Cerebellar cortex (tissue), 1 donor: ENCODE measurements at regions not wholly inside any gene's neighbourhood (a gene's known extent, or its start where the extent isn't known, plus 50 kb on each side); places are given as distances from the start of the nearest gene placed in this dataset.

ENCODE experiments used
- DNase-seq: peaks from one replicate; pipeline ENCODE4 v3.0.0-alpha.2; 2015; ENCODE audit warnings: low spot score

DNA sequence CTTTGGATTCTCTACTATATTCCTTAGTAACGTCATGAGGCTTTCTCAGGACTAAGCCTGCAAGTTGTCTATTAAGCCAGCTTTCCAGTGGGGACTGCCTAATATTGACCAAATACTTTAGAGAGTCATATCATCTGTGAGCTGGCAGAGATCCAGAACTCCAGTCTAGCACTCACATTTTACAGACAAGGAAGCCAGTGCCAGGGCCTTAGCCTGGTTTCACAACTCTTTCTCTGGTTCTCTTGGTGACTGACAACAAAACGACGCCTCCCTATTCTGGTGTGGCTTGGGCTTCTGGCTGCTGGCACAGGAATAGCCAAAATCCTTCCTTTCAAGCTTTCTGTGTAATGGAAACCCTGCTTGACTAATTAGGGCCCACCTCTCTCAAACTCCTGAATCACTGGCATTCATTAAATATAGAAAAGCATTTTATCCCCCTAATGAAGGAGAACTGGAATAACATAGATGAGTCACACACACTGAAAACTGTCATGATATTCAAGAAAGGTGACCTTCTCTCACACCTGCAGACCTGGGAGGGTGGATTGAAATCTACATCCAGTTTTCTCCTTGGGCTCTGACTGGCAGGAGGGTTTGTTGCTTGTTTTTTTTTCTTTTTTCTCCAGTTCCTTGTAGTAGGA is 75.2 kb upstream of the UBL3 start:
- DNase-seq: no peak

DNA sequence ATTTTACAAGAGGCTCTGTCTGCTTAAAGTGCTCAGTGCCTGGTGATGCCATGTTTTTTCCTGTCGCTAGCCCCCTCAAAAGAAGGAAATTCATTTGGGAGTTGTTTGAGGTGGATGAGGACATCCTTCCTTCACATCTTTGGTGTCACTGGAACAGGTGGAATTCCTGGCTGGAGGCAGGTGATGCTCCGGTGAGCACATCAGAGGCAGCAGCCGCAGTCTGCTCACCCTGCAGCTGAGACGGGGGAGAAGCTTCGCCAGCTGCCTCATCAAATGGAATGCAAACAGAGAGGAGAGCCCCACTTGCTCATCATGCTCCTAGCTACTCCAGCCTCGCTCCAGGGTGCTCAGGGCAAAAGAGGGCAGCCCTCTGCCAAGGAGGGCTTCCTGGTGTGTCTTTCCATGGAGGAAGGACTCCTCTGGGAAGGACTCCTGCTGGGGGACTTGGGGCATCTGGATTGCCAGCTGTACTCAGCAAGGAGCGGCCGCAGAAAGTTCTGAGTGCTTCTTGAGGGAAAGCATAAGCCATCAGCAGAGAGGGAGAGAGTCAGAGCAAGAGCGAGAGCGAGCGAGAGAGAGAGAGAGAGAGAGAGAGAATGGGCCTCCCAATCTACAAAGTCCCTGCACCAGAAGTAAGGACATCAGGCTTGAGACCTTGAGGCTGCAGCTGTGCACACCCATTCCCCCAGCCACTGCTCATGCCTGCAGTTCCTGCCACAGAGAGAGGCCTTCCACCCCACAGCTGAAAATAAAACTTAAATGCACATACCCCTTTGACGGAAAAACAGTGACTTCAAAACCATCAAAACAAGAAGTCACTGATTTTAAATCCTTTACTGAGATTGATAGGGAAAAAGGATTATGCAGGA is 74.3 kb upstream of the UBL3 start:
- no peak for DNase-seq

GRCh38 chr13:29923554-29924481 is 73.4 kb upstream of the UBL3 start:
- DNase-seq: peak; percentile 30

DNA sequence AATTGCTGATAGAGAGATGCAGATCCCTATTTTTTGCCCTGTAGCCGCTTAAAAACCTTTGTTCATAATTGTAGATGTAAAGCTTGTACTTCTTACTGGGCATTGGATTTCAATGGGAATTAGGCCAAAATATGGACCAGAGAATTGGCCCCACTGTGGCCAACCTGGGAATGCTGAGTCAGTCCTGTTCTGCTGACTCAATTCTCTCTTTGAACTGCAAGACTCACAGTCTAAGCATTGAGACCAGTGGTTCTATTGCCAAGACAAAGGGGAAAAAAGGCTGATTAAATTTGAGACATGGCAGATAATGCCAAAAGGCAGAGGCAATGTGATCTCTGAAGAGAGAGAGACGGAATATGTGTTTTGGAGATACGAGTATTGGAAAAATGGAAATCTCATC is 72.5 kb upstream of the UBL3 start:
- DNase-seq: no peak

DNA sequence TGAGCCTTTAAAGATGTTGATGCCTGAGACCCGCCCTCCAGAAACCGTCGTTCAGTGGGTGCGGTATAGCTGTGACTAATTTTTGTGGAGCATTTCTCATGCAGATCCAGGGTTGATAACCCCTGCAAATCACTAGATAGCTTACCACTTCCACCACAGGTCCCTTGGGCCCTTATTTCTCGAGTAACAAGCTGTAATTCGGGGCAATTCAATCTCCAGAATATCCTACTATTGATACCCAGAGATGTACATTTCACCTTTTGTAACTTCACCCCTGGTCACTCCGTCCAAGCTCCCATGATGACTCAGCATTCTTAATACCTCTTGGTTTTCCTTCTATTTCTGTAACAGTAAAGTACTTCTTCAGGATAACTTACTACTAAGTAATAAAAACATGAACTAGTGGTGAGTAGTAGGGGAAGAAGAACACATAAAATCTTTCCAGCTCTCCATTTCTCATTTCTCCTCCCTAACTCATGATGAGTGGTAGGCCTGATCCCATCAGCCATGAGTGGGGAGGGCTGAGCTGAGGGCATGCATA is 71.9 kb upstream of the UBL3 start:
- no peak for DNase-seq

DNA sequence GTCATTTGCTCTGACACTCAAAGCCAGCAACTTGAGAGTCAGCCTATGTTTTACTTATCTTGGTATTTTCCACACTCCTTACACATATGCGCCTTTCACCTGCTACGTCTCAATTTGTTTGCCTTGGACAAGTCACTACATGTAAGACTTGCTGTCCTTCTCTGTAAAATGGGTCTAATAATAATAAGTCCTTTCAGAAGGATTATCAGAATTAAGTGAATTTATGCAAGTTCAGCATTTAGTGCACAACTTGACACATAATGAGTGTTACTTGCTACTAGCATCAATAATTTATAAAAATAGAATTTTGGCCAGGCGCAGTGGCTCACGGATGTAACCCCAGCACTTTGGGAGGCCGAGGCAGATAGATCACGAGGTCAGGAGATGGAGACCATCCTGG is 71.1 kb upstream of the UBL3 start:
- DNase-seq: no peak

- no peak for DNase-seq
These were observed 69.7 kb upstream of the UBL3 start for GRCh38 chr13:29920025-29920643.

GRCh38 chr13:29918845-29919244 is 68.4 kb upstream of the UBL3 start:
- DNase-seq: no peak

DNA sequence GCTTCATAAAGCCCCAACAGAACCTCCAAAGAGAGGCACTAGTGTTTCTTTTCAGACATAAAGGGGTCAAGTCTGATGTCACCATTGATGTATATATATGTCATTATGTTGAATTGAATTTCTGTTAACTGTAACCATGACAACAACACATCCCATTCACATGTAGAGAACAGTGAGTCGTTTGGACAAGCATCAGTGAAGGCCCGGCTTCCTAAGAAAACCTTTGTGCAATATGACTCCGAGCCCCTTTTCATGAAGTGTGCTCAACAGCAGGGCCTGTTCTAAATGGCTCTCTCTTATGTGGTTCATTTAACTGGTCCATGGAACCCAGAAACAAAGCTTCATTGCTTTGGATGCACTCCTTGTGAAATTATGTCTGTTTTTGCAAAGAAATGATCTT is 67.2 kb upstream of the UBL3 start:
- no peak for DNase-seq

DNA sequence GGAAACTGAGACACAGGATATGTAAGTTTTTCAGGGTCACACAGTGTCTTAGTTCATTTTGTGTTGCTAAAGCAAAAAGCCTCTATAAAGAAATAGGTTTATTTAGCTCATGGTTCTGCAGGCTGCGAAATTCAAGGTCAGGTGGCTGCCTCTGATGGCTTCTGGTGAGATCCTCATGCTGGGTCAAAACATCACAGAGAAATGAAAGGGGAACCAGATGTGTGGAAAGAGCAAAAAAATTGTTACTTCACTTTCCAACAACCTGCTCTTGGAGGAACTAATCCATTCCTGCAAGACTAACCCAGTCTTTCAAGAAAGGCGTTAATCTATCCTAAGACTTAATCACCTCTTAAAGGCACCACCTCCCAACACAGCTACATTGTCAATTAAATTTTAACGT is 64.2 kb upstream of the UBL3 start:
- no peak for DNase-seq

- no peak for DNase-seq
These were observed 61.5 kb upstream of the UBL3 start for GRCh38 chr13:29911781-29912418.

DNA sequence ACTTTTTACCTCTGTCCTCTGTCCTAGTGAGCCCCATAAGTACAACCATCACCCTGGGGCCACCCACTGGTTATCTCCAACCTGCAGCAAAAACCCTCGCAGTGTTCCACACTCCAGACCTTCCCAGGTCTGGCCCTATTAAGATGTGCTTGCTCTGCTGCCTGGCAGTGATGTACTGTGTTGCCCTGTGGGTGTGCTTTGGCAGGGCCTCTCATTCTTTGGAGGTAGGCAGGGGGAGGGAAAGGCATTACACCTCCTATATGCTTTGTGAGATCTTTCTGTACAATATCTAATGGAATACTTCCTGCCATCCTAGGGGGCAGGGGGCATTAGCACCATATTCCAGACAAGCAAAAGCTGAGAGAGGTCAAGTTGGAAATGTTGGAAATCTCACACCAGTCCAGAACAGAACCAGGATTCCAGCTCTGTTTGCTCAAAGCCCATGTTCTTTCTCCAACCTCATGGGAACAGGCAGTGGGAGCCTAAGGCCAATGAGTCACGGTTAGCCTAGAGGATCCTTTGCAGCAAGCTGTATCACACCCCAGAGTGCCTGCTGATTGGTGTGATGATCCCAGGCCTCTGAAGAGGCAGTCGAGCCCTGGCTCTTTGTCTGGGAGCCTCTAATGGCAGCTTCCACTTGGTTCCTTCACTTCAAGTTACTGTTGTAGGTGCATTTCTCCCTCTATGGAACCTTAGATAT is 59.7 kb upstream of the UBL3 start:
- DNase-seq: no peak

DNA sequence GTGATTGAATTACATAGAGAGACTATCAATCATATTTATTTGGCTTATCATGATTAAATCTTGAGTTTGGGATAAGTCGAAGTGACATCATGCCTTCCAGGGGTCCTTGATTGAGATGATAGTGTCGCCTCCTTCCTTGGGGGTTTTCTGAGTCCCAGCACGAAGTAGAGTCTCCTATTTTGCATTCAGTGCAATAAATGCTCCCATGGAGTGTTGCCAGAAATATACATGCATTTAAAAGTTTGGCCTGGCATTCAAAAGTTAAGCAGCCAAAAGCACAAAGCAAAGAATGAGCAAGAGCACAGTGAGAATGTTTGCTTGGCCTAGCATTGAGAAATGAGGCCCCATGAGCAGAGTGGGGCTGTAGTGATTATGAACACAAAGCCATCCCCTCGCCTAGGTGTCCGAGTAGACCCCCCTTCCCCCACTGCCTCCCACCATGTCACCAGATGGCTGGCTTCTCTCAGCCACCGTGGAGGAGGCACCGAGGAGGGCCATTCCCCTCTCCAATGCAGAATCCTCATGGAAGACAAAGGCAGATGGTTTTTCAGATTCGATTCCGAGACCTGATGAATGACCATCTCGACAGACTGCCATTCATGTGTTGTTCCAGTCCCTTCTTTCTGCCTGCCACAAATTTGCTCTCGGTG is 58.8 kb upstream of the UBL3 start:
- DNase-seq: no peak

DNA sequence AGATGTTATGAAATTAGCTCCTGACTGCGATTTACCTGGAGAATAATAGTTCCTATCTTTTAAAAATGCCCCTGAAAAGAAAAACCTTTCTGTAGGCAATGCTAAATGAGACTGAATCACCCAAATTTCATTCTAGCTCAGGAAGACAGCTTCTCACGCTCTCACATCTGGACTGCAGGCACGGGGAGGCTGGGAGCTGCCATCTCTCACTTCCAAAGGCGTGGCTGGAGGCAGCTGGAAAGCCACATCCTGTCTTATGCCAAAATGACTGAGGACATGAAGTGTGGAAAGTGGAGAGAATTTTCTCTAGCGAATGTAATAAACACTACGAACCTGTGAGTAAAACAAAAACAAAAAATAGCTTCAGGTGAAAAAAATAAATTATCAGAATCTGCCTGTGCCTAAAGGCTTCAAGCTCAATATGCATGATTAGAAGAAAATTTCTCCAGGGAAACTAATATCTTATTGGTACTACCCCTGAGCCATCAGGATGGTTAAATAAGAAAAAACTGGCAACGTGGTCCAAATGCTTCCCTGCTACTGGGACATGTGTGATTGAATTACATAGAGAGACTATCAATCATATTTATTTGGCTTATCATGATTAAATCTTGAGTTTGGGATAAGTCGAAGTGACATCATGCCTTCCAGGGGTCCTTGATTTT is 58.1 kb upstream of the UBL3 start:
- DNase-seq: no peak

GRCh38 chr13:29907670-29908069 is 57.3 kb upstream of the UBL3 start:
- DNase-seq: no peak

DNA sequence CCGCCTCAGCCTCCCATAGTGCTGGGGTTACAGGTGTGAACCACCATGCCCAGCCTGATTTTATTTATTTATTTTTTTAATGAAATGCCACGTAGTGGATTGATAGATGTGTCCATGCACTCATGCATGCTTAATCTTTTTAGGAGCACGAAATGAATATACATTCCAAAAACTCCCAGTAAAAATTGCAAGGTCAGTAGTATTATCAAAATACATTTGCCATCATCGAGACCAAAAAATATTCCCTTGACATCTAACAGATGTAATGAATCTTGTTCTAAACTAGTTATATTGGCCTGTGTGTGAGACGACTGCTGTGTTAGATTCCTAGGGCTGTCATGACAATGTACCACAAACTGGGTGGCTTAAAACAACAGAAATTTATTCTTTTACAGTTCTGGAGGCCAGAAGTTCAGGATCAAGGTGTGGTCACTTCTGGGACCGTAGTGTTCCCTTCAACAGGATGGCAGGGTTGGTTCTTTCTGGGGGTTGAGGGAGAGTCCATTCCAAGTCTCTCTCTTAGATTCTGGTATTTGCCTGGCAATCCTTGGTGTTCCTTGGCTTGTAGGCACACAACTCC is 56.1 kb upstream of the UBL3 start:
- no peak for DNase-seq

GRCh38 chr13:29905845-29906244 is 55.4 kb upstream of the UBL3 start:
- no peak for DNase-seq

DNA sequence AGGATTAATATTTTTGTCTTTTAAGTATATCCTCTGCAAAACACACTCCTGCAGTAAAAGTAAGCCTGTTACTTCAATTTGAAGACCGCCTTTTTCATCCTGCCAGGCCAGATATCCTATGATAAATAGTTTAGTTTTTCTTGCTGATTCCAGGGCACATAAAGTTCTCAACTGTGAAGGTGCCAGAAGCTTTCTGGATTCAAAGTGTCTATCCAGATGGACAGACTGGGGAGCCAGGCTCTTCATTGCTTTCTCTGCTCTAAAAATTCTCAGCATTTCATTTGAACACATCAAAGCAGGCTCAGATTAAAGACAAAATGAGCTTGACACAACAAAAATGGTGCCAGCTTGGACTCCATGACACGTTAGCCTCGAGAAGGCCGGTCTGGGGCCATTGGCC is 53.6 kb upstream of the UBL3 start:
- peak; percentile 34 for DNase-seq

DNA sequence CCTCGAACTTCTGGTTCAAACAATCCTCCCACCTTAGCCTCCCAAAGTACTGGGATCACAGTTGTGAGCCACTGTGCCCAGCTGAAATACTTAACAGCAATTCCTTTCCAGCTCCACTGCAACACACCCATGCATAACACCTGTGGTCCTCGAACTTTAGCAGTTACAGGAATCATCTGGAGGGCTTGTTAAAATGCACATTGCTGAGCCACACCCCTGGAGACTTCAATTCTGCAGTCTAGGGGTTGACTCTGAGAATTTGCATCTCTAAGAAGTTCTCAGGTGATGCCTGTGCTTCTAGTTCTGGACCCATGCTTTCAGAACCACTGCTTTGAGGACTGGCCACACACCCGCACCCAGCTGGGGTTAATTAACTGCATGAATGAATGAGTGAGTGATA is 53.1 kb upstream of the UBL3 start:
- no peak for DNase-seq
